GM19372 (cell line): ENCODE measurements at regions not wholly inside any gene's neighbourhood (a gene's known extent, or its start where the extent isn't known, plus 50 kb on each side); places are given as distances from the start of the nearest gene placed in this dataset.
"Not testable (repeated sequence)": the region's sequence is repeated elsewhere in the genome, so short reads cannot be mapped to it uniquely, and the experiment has no call there.

Experiments used
- ATAC-seq: cut with Tn5 transposase; IDR thresholded peaks from one replicate; pipeline ENCODE4 v1.9.1; 2021; ENCODE audit warnings: mild to moderate bottlenecking, low read depth, moderate library complexity; ENCODE audit not compliant: unreplicated experiment

DNA sequence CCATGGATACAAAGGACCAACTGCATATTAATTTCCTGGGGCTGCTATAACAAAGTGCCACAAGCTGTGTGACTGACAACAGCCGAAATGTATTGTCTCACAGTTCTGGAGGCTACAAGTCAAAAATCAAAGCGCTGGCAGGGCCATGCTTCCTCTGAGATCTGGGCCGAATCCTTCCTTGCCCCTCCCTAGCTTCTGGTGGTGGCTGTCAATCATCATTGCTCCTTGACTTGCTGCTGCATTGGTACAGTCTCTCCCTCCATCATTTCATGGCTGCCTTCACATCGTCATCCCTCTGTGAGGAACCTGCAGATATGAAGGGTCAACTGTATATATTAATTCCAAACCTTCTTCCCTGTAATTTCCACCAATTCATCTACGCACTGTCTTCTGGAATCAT is 118.3 kb downstream of the EXOC5 start:
- no peak for ATAC-seq

DNA sequence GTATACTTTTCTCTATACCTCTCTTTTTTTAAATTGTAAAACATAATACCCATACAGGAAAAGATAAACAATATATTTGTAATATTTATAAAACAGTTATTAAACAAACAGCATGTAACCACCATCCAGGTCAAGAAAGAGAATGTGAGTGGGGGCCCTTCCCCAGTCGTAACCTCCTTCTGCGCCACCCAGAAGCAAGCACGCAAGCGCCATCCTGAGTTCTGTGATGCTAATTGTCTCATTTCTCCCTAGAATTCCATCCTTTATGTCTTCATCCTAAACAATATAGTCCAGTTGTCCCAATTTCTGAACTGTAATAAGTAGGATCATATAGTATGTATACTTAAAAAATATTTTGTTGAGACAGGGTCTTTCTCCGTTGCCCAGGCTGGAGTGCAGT is 129.5 kb downstream of the EXOC5 start:
- no peak for ATAC-seq

GRCh38 chr14:57136669-57137328 is 131.9 kb downstream of the EXOC5 start:
- no peak for ATAC-seq

DNA sequence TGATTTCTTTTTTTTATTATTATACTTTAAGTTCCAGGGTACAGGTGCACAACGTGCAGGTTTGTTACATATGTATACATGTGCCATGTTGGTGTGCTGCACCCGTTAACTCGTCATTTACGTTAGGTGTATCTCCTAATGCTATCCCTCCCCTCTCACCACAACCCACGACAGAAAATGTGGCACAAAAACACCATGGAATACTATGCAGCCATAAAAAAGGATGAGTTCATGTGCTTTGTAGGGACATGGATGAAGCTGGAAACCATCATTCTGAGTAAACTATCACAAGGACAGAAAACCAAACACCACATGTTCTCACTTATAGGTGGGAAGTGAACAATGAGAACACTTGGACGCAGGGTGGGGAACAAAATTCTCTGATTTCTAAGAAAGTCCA is 140.9 kb downstream of the EXOC5 start:
- ATAC-seq = not testable (repeated sequence)

GRCh38 chr14:57122129-57122528 is 146.6 kb downstream of the EXOC5 start:
- ATAC-seq = no peak

DNA sequence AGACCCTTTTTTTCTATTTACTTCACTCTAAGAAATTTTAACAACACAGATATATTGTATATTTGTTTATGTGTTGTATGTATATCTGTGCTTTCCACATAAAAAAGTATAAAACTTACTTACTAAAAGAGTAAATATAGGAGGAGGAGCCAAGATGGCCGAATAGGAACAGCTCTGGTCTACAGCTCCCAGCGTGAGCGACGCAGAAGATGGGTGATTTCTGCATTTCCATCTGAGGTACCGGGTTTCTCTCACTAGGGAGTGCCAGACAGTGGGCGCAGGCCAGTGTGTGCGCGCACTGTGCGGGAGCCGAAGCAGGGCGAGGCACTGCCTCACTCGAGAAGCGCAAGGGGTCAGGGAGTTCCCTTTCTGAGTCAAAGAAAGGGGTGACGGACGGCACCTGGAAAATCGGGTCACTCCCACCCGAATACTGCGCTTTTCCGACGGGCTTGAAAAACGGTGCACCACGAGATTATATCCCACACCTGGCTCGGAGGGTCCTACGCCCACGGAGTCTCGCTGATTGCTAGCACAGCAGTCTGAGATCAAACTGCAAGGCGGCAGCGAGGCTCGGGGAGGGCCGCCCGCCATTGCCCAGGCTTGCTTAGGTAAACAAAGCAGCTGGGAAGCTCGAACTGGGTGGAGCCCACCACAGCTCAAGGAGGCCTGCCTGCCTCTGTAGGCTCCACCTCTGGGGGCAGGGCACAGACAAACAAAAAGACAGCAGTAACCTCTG is 156.5 kb downstream of the EXOC5 start:
- not testable (repeated sequence) for ATAC-seq

GRCh38 chr14:57110411-57110810 is 158.3 kb downstream of the EXOC5 start:
- ATAC-seq = not testable (repeated sequence)

DNA sequence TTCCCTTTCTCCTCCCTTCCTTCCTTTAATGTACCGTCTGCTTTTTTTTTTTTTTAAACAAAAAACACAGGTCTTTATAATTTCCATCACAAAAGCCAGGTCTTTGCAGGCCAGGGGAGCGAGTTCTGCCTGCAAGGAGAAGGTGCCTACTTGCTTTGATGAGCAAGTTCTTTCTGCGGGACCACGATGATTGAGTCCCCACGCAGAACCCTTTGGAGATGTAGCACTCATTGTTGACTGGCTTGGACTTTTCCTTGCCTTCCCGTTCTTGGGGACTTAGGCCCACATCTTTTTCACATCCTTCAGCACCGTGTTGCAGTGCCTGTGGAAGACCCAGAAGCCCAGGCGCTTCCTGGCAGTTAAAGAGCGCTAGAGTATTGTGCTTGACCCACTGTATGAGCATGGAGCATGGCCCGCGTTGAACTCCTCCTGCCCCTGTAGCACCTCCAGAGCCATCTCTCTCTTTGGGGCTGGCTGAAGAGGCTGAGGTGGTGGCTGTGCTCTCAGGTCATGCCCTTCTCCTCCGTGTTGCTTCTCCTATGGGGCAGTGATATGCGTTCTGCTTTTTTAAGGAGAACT is 177.6 kb downstream of the EXOC5 start:
- no peak for ATAC-seq

GRCh38 chr14:57089901-57090300 is 178.8 kb downstream of the EXOC5 start:
- no peak for ATAC-seq

GRCh38 chr14:57087841-57088240 is 180.9 kb downstream of the EXOC5 start:
- ATAC-seq = no peak

DNA sequence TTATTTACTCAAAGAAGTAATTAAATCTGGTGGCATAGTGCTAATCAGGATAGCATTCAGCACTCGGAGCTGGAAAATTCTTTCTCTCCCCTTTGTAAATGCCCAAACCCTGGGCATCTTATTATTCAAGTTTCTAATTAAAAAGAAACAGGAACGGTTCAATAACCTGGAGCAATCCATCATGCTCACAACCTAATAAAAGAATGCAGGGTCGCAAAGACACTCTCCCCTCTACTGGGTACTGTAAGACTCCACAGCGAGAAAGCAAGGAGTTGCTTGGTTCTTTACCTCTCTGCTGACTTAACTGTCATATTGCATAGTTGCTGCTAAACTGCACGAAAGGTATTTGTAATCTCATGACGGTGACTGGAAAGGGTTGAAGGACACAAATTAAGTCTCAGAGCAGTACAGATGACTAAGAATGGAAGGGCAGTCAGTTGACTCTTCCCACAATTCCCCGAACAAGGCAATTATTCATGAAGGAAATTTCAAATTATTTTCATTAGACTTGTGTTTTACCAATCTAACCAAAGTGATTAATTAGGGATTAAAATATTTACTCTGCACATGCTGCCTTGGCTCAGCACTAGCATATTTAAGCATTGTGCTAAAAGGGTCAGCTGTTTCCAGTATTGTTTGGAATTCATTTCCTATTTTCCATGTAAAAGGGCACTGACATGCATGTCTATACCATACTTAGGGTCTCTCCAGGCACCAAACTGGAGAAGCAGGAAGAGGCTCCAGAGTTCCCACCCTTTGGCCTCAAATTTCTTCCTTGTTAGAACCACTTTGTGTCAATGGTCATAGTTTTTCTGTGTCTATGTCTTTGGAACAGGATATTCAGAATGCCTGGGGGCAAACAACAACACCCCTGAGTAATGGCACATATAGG is 182.2 kb downstream of the EXOC5 start:
- no peak for ATAC-seq

DNA sequence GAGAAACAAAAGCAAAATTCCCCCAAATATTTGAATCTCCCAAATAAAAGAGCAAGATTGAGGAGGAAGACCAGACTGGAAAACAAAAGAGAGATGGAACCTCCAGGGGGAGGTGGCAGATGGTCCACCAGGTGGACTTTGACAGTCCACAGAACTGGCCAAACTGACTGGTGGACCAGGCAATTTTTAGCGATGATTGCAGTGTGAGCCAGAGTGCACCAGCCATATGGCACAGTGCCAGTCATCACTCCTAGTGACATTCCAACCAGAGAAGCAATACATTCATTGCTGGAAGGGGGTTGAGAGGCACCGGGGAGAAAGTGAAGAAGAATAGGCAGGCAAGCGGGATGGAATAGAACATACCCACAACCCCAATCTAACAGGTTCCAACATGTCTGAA is 182.9 kb downstream of the EXOC5 start:
- ATAC-seq = no peak

DNA sequence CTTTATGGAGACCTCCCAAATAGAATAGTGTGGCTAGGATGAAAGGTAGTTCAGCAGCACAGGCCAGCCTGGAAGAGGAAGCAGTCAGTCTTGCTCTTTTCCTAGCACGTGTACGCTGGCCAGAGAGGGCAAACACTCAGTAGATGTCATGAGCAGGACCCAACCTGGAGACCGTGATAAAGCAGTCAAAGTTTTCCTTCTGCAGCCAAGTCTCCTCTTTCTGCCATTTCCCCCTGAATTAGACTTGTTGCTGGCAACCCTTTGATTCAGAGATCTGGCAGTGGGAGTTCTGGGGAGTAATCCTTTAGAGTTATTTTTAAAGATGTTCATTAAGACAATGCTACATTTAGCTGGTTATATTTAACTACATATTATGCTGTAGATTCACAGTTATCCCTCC is 183.7 kb downstream of the EXOC5 start:
- ATAC-seq = no peak

DNA sequence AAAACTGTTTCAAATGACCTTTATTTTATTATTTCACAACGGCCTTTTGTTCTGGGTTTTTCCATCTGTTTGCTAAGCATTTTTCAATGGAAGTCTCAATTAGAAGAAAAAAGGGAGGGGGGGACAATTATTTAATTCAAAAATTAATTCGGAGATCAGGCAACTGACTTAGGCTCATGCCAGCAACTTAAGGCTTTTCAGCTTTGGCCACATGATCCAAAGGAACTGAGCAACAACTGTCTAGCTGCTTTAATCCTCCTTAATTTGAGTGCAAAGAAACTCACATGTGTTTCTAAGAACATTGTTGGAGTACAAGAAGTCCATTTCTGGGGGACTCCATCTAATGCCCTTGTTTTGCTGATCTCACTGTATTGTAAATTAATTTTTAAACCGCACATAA is 188.0 kb downstream of the EXOC5 start:
- ATAC-seq = no peak

DNA sequence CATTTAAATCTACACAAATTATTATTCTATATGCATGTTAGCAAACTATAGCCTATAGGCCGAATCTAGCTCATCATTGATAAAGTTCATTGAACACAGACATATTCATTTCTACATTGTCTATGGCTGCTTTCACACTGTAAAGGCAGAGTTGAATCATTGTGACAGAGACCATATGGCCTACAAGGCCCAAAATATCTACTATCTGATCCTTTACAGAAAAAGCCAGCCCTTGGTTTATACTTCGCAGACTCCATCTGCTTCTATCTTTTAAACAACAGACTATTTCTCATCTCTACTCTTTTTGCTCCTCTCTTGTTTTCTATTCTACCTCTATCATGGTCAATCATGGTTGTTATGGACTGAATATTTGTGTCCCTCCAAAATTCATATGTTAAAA is 190.7 kb downstream of the EXOC5 start:
- ATAC-seq = no peak

DNA sequence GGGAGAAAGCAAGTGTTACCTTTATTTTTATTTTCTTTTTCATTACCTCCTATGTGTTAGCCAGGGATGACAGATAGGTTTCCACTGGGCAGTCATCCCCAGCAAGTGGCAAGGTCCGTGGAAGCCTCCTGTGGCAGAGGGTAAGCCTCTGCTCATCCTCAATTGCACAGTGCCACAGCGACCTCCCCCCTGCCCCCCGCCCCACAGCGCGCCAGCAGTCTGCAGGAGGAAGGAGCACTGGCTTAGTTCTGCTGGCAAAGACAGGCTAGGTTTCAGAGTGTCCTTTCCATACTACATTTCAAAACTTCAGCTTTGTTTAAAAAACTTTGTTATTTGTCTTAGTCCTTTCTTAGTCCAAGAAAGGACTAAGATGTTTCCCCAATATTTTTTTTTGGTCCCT is 194.7 kb downstream of the EXOC5 start:
- ATAC-seq = no peak

GRCh38 chr14:57071639-57072038 is 197.1 kb downstream of the EXOC5 start:
- no peak for ATAC-seq

- no peak for ATAC-seq
These were observed 199.0 kb downstream of the EXOC5 start for GRCh38 chr14:57069702-57070101.

DNA sequence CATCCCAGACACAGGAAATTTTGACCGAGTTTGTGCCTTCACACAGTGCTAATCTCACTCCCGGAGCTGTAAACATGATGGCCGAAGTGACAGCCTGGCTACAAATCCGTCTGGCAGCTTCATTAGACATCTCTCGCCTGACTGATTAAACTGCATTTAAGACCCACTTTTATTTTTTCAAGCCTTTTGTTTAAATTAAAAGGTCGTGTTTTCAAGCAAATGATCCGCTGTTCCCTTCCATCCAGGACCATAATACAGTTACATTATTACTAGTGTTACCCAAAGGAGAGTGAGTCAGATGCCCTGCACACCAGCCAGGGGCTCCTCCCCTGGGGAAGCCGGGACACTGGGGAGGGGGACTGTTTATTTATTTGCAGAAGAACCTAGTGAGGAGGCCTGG is 200.2 kb downstream of the EXOC5 start:
- ATAC-seq = no peak

DNA sequence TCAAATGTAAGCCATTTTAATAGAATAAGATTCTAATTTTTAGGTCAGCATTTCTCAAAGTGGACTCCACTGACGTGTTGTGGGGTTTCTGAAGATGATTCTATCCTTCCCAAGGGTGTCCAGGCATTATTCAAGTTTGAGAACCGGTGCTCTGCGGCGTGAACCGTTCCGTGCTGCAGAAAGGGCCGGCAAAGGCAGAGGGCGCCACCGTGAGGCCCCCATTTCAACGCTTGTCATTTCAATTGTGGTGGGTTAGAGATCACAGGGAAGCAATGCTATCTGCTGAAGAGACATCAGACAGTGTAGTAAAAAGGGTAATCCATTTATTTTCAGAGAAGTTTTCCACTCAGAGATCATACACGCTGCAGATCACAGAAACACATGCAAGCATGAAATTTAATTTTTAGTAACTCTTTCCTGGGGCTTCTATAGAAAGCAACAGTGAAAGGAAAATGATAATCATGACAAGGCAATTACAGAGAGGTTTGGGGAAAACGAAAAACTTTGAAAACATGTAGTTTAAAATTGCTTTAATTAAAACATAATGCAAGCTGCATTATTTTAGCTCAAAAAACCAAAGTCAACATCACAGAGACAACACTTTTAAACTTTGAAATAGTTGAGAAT is 201.7 kb downstream of the EXOC5 start:
- ATAC-seq = no peak

DNA sequence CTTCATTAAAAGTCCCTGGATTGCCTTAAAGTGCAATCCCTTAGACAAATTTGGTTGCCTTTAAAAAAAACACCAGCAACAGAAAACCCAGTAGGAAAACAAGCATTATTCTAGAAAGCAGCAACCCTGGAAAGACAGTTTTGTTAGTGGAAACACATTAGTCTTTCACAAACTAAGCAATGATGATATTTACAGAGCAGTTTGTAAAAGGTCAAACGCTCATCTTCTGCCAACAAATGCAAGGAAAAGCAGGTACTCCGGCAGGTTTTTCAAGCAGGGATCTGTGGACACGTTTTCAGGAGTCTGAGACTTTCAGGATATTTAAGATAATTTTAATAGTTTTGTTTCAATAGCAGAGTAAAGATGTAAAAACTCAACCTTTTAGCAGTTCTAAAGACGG is 202.2 kb downstream of the EXOC5 start:
- ATAC-seq = no peak
